ENCODE measurements at regions not wholly inside any gene's neighbourhood (a gene's known extent, or its start where the extent isn't known, plus 50 kb on each side); places are given as distances from the start of the nearest gene placed in this dataset.

DNA sequence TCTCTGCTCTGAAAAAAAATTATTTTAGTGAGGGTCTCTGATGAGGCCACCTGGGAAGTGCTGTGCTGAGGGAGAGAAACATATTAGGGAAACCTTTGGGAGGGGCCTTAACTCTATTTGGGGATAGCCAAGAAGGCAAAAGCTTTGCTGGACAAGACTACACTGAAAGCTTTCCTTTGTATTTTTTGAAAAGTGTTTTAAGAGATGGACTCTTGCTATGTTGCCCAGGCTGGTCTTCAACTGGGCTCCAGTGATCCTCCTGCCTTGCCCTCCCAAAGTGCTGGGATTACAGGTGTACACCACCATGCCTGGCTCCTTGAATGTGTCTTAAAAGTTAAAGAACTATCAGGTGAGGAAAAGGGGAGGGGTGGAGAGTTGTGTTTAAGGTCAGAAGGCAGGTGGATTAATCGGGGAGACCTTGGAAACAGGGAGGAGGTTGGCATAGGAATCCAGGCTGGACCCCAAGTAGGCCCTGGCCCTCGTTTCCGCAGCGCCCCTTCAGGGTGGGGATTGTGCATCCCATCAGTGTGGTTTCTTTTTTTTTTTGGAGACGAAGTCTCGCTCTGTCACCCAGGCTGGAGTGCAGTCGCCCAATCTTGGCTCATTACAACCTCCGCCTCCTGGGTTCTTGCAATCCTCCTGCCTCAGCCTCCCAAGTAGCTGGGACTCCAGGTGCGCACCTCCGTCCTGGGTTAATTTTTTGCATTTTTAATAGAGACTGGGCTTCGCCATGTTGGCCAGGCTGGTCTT lies 92.1 kb downstream of the MYCN start:
- no peak for DNase-seq (ENCODE audit: extremely low spot score in 2 of 2)
- H3K9me3 ChIP-seq, result no peaks in the 10 kb centered on the region
- no peaks in the 10 kb centered on the region for H3K36me3 ChIP-seq
- no peak overlapping the region for H3K27ac ChIP-seq
- no peaks in the 10 kb centered on the region for H3K4me1 ChIP-seq
- H3K4me3 ChIP-seq, result no peak overlapping the region
- intact Hi-C loops (cut with DNase I), result no loop called here
- H3K27me3 ChIP-seq, result no peaks in the 10 kb centered on the region
- no peak for TF ChIP-seq POLR2AphosphoS5 (IDR thresholded peaks at IDR 0.05; ENCODE audit: insufficient read depth in 1 of 2, low read depth in 1 of 2)
- TF ChIP-seq, protein P1, sequence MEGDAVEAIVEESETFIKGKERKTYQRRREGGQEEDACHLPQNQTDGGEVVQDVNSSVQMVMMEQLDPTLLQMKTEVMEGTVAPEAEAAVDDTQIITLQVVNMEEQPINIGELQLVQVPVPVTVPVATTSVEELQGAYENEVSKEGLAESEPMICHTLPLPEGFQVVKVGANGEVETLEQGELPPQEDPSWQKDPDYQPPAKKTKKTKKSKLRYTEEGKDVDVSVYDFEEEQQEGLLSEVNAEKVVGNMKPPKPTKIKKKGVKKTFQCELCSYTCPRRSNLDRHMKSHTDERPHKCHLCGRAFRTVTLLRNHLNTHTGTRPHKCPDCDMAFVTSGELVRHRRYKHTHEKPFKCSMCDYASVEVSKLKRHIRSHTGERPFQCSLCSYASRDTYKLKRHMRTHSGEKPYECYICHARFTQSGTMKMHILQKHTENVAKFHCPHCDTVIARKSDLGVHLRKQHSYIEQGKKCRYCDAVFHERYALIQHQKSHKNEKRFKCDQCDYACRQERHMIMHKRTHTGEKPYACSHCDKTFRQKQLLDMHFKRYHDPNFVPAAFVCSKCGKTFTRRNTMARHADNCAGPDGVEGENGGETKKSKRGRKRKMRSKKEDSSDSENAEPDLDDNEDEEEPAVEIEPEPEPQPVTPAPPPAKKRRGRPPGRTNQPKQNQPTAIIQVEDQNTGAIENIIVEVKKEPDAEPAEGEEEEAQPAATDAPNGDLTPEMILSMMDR (IDR thresholded peaks at IDR 0.05), result no peak
- no peak for TF ChIP-seq POLR2A (IDR thresholded peaks at IDR 0.05)

DNA sequence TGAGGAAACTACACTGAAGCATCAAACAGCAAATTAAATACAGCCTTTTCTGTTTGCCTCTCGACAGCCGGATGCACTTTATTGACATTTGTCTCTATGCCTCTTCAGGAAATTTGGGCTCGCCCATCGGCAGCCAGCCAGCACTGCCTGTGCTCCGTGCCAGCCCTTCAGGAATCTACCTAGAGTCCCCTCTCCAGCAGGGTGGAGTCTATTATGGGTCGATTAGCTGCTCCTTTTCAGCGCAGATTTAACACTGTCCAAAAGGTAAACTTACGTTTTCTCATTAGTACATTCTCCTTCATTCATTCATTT lies 91.5 kb downstream of the MYCN start:
- DNase-seq (ENCODE audit: extremely low spot score in 2 of 2), result no peak
- H3K27ac ChIP-seq, result no peak overlapping the region
- no peak overlapping the region for H3K4me3 ChIP-seq
- no peaks in the 10 kb centered on the region for H3K36me3 ChIP-seq
- H3K27me3 ChIP-seq, result no peaks in the 10 kb centered on the region
- intact Hi-C loops (cut with DNase I), result no loop called here
- H3K9me3 ChIP-seq, result no peaks in the 10 kb centered on the region
- TF ChIP-seq POLR2AphosphoS5 (IDR thresholded peaks at IDR 0.05; ENCODE audit: insufficient read depth in 1 of 2, low read depth in 1 of 2), result no peak
- no peak for TF ChIP-seq POLR2A (IDR thresholded peaks at IDR 0.05)
- TF ChIP-seq, protein P1 (IDR thresholded peaks at IDR 0.05), result no peak
- H3K4me1 ChIP-seq, result no peaks in the 10 kb centered on the region

DNA sequence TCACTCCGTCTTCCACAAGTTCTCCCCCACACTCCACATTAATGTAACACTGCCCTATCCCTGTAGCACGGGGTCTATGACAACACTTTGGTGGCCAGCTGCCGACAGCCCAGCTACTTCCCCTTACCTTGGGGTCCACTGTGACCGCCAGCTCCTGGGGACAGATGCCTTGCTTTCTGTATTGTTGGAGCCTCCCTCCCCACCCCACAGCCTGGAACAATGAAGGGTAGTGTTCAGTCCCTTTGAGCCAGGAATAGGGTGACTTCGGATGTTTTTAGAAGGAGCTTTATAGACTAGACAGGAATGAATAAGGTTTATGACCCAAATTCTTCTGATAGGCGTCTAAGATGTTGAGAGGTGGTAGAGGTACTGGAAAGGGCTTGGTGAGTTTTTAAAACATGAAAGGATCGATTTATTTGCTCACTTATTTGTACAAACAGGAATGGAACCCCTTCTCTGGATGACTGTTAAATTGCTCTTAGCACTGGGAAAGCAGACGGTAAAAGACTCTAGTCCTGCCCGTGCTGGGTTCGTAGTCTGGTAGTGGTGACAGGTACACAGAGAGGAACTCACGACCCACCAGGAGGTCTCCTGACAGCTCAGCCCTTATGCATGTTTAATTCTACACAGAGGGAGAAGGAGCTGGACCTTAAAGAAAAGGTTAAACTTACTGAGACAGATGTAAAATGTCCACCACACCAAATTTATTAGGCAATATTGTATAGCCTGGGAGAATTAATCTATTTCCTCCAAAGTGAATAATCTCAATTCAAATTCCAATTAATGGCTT lies 90.9 kb downstream of the MYCN start:
- no peak overlapping the region for H3K27ac ChIP-seq
- no peaks in the 10 kb centered on the region for H3K36me3 ChIP-seq
- intact Hi-C loops (cut with DNase I), result no loop called here
- DNase-seq (ENCODE audit: extremely low spot score in 2 of 2), result no peak
- no peaks in the 10 kb centered on the region for H3K27me3 ChIP-seq
- no peaks in the 10 kb centered on the region for H3K4me1 ChIP-seq
- no peak for TF ChIP-seq POLR2A (IDR thresholded peaks at IDR 0.05)
- TF ChIP-seq, protein P1 (IDR thresholded peaks at IDR 0.05), result no peak
- no peak overlapping the region for H3K4me3 ChIP-seq
- no peaks in the 10 kb centered on the region for H3K9me3 ChIP-seq

- Histone ChIP-seq H3K27ac (no peak overlapping the region), H3K27me3 (no peaks in the 10 kb centered on the region), H3K4me3 (no peak overlapping the region), H3K36me3 (no peaks in the 10 kb centered on the region), H3K9me3 (no peaks in the 10 kb centered on the region), H3K4me1 (no peaks in the 10 kb centered on the region)
- no peak for DNase-seq (ENCODE audit: extremely low spot score in 2 of 2)
- TF ChIP-seq POLR2AphosphoS5 (IDR thresholded peaks at IDR 0.05; ENCODE audit: insufficient read depth in 1 of 2, low read depth in 1 of 2) (no peak), POLR2A (IDR thresholded peaks at IDR 0.05) (no peak)
- TF ChIP-seq, protein P1 (IDR thresholded peaks at IDR 0.05), result no peak
- intact Hi-C loops (cut with DNase I), result no loop called here
Measured at GRCh38 chr2:16030206-16031057, 90.1 kb downstream of the MYCN start.
